GM19099 (cell line): ENCODE measurements at regions not wholly inside any gene's neighbourhood (a gene's known extent, or its start where the extent isn't known, plus 50 kb on each side); places are given as distances from the start of the nearest gene placed in this dataset.

Experiments used
- POLR2A ChIP-seq: IDR thresholded peaks from 3 replicates; pipeline ENCODE4 v1.6.1; 2011; ENCODE audit warnings: low read depth; ENCODE audit not compliant: insufficient read length; ENCODE audit errors: extremely low read depth

DNA sequence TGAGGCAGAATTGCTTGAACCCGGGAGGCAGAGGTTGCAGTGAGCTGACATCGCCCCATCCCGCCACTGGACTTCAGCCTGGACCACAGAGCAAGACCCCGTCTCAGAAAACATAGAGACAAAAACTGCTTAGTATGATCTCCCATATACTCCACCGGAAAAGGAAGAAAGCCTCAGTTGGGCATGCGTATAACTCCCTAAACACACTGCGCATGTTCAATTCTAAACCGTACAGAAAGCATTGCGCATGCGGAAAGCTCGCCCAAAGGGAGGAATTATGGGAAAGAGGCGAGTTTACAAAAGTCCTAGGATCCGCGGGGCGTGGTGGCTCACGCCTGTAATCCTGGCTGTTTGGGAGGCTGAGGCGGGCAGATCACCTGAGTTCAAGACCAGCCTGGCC is 312.7 kb upstream of the ERCC4 start:
- no peak for TF ChIP-seq POLR2A

DNA sequence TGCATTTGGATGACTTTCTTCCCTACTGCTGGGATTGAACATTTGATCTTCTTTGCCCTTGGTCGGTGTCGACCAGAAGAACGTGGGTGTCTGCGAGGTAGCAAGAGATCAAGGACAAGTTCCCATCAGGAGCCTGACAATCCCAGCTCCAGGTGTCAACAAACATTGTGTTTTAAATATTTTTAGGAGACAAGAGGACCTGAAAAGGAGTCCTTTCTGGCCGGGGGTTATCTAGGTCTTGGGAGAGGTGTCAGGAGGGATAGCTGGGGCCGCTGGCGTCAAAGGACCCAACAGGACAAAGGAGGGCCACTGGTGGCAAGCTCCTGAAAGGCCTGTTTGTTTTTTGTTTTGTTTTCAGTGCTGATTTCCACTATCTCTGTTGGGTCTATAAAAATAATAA is 308.4 kb upstream of the ERCC4 start:
- TF ChIP-seq POLR2A, result no peak

DNA sequence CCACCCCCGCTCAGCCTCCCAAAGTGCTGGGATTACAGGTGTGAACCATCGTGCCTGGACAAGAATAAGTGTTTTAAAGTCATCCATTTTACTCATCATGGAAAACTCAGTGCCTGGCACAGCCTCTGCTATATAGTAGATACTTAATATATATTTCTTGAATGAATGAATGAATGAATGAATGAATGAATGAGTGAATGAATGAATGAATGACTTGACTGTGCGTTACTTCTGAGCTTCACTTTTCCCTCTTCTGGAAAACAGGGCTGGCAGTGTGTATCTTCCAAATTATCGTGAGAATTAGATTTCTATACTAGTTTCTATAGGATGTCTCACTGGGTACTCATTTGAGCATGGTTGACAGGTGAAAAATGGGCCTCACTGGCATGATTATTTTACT is 307.3 kb upstream of the ERCC4 start:
- TF ChIP-seq POLR2A, result no peak

DNA sequence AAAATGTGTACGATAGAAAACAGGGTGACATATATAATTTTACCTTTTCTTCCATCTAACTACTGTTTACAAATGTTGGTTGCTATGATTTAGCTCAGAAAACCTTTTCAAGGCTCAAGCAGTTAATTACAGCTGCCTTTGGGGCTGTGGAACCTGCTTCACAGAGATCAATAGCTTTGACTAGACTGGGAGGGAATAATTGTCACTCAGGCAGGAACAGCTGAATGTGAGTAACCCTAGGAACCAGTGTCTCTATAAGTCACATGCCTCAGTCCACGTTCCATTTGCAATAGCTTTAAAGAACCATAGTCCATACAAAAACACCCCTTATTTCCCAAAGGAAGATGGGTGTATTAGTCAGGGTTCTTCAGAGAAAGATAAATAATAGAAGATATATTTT is 306.8 kb upstream of the ERCC4 start:
- no peak for TF ChIP-seq POLR2A

DNA sequence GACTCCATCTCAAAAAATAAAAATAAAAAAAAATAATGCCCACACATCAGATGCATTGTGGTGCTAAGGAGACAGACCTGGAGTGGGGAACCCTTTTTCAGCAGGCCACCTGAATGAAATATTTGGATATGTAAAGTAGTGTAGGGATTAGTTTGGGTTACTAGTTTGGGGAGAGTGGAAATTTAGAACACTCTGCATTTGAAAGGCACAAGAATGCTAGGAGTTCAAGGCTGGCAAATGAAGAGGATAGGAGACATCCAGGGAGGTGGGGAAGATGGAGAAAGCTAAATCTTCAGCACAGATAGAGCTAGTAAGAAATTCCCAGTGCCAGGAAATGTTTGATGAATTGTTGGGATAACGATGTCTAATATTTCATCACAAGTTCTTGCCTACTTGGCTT is 298.3 kb upstream of the ERCC4 start:
- TF ChIP-seq POLR2A, result no peak

DNA sequence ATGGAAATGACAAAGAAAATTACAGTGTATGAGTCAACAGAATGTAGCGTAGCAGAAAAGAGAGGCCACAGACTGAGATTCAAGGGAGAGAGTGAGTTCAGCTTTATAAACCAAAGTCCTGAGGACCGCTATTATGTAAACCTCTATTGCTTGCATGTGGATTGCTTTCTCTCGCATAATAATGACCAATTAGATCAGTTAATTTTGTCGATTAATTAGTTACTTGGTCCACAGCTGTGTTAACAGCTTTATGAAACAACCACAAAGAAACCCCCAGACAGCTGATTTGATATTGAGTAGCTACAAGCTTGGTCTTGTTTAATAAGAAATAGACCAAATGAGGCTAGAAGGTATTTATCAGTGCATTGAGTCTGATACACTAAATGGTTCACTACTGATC is 291.8 kb upstream of the ERCC4 start:
- no peak for TF ChIP-seq POLR2A

DNA sequence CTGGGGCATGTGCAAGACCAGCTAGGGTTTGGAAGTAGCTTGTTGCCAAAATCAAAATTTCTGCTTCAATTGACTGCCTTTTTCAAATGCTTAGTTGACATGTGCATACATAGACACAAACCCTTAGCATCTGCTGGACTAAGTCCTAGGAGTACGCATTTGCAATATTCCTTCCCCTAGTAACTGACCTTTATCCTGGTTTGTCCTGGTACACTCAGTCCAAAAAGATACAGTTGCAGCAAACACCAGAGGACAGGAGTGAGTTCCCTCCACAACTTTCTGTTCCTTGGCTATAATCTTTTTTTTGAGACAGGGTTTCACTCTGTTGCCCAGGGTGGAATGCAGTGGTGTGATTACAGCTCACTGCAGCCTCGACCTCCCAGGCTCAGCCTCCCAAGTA is 290.2 kb upstream of the ERCC4 start:
- TF ChIP-seq POLR2A, result no peak

DNA sequence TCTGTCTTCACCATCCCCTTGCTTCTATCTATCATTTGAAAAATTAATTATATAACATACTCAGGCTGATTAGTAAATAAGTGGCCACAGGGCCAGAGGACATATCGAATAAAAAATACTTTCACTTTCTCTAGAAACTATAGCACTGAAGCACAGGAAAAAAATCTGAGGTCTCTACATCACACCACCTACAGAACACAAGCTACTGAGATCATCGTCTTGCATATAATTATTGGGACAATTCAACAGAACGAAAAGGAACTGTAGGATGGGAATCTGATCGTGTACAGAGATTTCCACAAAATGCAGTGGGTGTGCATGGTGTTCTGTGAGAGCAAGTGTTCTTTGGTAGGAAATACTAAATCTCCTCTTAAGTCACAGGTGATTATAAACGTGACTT is 289.6 kb upstream of the ERCC4 start:
- no peak for TF ChIP-seq POLR2A

DNA sequence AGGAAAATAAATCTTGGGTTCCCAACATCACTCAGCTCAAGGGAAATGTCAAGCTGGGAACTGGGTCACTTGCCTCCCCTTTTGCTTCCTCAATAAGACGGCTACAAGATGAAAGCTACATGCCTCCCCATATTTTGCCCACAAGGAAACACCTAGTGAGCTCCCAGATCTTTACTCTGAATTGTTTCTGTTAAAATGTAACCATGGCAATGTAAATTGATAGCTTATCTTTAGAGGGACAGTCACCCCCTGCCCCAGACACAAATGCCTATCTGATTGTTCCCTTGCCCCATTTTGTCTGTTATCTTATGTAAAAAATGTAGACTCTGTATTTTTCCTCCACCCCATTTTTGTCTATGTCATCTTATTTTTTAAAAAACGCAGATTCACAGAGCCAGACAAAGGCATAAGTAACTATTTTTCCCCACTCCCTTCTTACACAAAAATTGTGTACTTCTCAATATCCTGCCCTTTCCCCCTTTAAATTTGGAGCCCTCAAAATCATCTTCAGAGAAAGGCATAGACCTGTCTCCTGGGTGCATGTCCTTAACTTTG is 288.7 kb upstream of the ERCC4 start:
- no peak for TF ChIP-seq POLR2A

DNA sequence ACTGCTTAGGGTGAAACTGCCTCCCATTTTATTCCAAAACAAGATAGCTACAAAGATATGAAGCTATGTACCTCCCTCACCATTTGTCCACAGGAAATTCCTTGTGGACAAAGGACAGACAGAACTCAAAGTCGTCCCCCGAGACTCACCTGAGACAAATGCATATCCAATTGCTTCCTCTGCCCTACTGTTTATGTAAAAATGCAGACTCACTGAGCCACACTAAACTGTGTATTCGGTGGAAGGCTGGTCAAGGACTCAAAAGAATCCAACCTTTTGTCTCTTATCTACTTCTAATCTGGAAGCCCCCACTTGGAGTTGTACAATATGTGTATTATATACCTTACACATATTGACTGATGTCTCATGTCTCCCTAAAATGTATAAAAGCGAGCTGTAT is 288.0 kb upstream of the ERCC4 start:
- no peak for TF ChIP-seq POLR2A

DNA sequence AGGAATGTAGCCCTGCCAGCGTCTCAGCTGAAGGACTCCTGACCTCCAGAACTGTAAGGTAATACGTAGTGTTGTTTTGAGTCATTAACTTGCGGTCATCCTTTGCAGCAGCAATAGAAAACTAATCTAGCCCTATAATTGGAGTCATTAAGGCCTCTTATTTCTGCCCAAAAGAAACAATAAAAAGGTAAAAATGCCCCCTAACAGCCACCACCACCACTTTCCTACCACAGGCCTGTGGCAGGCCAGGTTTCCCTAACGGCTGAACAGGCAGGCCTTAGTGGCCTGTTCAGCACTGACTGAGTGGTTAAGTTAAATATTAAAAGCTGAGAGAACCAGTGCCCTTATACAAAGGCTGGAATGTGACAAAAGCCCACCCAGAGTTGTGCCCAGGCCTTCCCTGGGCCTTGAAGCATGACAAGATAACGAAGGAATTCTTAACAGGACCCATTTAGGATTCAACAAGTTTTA is 286.5 kb upstream of the ERCC4 start:
- TF ChIP-seq POLR2A, result no peak

DNA sequence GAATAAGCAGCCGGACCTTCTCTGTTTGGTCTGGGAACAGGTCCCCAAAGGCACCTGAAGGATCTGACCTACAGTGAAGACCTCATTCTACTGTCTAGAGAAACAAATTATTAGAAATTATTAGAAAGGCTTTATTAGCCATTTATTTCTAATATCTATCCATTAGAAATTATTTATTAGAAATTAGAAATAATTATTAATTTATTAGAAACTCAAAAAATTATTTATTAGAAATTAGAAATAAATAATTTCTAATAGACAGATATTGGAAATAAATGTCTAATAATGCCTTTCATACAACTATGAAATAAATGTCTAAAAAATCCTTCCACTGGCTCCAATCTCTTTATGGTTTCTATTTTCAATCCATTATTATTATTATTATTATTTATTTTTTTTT is 285.7 kb upstream of the ERCC4 start:
- TF ChIP-seq POLR2A, result no peak

DNA sequence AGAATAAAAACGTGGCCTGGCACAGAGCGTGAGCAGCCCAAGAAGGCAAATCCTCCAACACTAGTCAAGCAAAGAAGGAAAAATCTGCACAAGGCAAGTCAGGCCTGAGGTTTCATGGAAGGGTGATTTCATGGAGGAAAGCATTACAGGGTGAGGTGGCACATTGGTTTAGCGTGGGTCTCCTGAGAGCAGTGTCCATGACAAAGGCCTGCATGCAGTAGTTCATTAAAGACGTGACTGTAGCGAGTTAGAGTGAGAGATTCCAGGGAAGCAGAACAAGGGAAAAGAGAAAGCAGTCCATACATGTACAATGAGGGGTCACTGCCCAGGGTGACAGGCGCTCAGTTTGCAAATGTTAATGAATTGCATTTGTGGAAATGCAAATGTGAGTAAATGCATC is 285.0 kb upstream of the ERCC4 start:
- no peak for TF ChIP-seq POLR2A

DNA sequence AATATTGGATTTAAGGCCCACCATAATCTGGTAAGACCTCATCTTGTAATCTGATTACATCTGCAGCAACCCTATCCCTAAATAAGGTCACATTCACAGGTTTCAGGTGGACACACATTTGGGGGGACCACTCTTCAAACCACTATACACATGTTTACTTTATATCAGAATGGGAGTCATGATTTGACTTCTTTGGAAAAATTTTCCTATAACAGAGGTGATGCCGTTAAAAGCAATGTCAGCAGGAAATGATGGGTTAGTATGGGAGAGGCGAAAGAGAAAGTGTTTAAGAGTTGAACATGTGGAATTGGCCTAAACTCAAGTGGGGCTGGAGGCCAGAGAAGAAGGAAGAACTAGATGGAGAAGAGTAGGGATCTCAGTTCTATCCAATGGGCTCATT is 281.7 kb upstream of the ERCC4 start:
- TF ChIP-seq POLR2A, result no peak

DNA sequence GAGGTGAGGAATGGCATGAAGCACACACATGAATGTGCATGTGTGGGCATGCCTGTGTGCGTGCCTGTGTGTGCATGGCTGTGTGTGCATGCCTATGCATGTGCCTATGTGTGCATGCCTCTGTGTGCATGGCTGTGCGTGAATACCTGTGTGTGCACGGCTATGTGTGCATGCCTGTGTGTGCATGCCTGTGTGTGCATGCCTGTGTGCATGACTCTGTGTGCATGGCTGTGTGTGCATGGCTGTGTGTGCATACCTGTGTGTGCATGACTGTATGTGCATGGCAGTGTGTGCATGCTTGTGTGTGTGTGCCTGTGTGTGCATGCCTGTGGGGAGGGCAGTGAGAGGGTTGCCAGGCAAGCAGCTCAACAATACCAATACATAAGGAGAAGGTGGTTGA is 276.5 kb upstream of the ERCC4 start:
- TF ChIP-seq POLR2A, result no peak

DNA sequence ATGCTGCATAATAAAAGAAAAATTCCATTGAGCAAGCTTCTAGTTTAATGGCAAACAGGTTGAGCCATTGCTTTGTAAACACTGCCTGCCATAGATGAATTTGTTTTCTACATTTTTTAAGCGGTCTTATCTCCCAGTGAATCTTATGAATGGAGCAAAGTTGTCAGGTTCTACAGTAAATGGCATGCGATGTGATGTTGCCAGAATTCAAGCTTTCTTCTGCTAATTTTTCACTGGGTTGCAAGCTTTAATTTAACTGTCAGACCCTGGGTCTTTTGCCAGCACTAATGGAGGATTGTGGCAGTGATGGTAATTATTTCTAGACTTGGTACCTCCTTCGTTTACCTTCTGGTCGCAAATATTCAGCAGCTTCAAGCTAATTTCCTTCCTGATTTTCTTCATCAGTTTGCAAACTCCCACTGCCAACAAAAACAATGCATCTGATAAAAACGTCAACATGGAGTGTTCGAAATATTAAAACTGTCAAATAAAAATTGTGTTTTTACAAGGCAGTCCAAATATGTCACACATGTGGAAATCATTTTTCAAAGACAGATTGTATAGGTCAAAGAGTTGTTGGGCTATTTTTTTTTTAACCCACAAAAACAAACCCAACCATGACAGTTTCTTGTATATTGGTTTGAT is 274.2 kb upstream of the ERCC4 start:
- TF ChIP-seq POLR2A, result no peak

DNA sequence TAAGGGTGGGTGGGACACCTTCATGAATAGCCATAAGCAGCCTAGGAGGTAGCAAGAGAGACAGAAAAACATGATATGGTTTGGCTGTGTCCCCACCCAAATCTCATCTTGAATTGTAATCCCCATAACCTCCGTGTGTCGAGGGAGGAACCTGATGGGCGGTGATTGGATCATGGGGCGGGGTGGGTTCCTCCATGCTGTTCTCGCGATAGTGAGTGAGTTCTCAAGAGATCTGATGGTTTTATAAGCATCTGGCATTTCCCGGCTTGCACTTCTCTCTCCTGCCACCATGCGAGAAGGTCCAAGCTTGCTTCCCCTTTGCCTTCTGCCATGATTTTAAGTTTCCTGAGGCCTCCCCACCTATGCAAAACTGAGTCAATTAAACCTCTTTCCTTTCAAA is 259.1 kb upstream of the ERCC4 start:
- TF ChIP-seq POLR2A, result no peak
